Raji (cell line): ENCODE measurements at regions not wholly inside any gene's neighbourhood (a gene's known extent, or its start where the extent isn't known, plus 50 kb on each side); places are given as distances from the start of the nearest gene placed in this dataset.

Experiments
- POLR2A ChIP-seq: IDR thresholded peaks from 2 replicates; pipeline ENCODE4 v1.6.1; 2011; ENCODE audit warnings: low read depth, low read length, control low read depth; ENCODE audit not compliant: insufficient read depth

DNA sequence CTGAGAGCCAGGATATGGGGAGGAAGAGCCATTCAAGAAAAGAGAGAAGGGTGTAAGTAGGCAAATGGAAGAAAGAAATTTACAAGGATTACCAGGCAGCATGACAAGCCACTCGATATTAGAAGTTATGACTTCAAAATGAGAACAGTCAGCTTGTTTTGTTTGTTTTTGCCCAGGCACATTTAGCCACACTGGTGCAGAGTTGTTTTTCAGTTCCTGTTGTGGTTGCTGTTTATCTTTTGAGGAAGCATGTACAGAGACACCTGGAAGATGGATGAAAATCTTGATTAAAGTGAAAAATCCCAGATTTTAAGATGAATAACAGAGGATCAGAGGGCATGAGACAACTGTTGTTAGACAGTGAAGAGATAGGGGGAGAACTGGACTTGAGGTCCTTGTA is 199.1 kb downstream of the MTRR start:
- no peak for TF ChIP-seq POLR2A

DNA sequence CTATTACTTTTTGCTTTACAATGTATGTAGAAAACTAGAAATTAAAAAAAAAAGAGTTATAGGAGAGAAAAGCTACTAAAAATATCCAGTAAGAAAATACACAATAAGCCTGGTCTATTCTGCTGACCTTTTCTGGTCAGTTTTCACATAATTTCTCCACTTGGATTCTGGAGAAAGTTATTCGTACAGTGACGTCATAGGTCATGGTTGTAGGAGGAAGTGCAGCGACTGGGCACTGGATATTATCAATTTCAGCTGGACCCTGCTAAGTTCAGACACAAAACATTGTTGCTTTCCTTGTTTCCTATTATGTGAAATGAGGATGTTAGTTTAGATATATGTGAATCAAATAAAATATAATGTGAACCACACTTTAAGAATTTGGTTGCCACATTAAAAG is 201.2 kb downstream of the MTRR start:
- no peak for TF ChIP-seq POLR2A

DNA sequence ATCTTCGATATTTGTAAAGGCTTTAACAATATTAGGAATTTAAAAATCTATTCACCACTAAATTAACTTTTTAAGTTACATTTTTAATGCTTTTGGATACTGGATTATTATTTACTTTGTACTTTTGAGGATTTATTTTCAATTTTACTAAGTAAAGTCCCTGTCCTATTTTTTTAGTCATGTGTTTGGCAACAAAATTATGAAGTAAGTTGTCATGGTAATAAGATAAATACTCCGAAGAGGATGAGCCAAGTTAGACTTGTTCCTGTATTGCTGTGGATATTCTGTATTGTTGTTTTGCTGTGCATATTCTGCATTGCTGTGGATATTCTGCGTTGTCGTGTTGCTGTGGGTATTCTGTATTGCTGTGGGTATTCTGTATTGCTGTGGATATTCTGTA is 210.1 kb downstream of the MTRR start:
- no peak for TF ChIP-seq POLR2A

- no peak for TF ChIP-seq POLR2A
Observed at GRCh38 chr5:8081179-8081578, 212.2 kb downstream of the MTRR start.

GRCh38 chr5:8093669-8094068 is 224.7 kb downstream of the MTRR start:
- no peak for TF ChIP-seq POLR2A

DNA sequence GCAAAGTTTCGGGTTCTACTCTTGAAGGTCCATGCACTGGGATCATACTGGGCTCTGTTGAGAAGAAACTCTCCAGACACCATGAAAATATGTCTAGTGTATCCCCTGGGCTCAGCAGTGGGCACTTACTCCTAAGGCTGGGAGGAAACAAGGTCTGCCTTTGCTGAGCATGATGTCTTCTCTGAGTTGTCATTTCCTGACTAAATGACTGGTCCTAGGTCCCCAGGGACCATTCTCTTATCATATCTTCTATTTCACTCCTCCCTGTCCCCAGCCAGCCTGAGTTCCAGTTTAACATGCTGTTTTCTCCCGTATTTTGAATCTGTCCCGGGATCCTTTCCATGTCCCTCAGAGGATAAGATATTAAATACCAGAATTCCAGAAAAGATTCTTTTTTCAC is 225.4 kb downstream of the MTRR start:
- TF ChIP-seq POLR2A, result no peak

- no peak for TF ChIP-seq POLR2A
Observed at GRCh38 chr5:8097146-8097545, 228.2 kb downstream of the MTRR start.

- no peak for TF ChIP-seq POLR2A
Observed at GRCh38 chr5:8098081-8098480, 229.1 kb downstream of the MTRR start.

GRCh38 chr5:8102714-8103113 is 233.8 kb downstream of the MTRR start:
- no peak for TF ChIP-seq POLR2A

GRCh38 chr5:8114597-8115266 is 245.8 kb downstream of the MTRR start:
- no peak for TF ChIP-seq POLR2A

DNA sequence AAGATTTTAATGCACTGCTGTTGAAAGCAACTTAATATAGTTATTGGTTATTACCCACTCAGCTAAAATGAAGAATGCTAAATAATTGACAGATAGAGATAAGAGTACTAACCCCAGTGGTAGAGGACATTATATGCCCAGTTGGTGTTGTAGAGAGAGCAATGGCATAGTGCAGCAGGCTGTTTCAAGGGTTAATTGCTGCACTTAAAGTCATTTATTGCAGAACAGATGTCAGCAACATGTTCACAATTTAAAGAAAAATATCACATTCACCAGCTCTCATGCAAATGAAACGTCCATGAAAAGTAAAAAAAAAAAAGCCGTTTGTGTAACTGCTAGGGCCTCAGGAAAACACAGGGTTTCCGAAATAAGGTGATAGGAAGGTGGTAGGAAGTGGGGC is 254.6 kb downstream of the MTRR start:
- TF ChIP-seq POLR2A, result no peak

DNA sequence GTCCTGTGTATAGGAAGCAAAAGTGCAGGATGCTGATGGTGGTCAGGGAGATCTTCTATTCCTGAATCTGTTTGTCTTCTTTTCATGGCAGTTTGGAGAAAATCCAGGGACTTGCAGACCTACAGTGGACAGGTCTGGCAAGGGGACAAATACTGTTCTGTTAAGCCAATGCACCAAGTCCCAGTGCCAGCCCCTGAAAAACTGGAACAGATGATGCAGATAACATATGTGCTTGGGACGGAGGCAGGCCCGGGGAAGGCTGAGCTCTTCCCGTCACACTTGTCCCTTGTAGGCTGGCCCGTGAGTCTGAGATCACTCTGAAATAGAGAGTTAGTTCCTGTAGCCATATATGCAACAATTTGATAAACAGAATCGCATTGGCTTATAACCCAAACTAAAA is 265.7 kb downstream of the MTRR start:
- TF ChIP-seq POLR2A, result no peak

GRCh38 chr5:8135742-8136141 is 266.8 kb downstream of the MTRR start:
- no peak for TF ChIP-seq POLR2A

GRCh38 chr5:8136271-8136670 is 267.3 kb downstream of the MTRR start:
- TF ChIP-seq POLR2A, result no peak

DNA sequence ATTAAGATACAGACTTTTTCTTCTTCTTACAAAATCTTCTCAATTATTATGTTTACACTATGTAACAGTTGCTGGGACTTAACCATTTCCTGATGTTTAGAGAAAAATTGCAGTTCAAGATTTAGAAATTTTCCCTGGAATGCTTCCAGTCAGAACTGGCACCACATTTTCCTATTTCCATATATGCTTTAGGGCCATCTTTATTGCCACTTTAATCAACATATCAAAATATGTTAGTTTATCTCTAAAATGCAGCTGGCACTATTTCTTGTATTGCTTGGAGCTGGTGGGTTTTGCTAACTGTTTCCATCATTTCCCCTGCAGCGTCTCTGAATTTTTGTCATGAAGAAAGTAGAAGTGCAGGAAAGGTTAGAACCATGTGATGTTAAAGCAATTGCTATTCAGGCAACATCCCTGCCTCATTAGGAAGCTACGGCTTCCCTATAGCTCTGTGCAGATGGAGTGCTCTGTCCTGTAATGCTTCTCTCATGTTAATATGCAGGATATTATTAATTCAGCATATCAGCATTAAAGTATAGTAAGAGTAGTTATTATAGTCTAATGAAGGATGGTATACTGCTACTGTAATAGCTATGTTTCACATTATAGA is 269.1 kb downstream of the MTRR start:
- no peak for TF ChIP-seq POLR2A

DNA sequence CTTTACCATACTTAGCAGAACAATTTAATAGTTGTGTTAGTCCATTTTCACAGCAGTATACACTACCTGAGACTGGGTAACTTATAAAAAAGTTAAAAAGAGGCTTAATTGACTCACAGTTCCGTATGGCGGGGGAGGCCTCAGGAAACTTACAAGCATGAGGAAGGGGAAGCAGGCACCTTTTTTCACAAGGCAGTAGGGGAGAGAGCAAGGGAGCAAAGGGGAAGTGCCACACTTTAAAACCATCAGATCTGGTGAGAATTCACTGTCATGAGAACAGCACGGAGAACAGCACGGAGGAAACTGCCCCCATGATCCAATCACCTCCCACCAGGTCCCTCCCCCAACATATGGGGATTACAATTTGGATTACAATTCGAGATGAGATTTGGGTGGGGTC is 269.9 kb downstream of the MTRR start:
- no peak for TF ChIP-seq POLR2A

DNA sequence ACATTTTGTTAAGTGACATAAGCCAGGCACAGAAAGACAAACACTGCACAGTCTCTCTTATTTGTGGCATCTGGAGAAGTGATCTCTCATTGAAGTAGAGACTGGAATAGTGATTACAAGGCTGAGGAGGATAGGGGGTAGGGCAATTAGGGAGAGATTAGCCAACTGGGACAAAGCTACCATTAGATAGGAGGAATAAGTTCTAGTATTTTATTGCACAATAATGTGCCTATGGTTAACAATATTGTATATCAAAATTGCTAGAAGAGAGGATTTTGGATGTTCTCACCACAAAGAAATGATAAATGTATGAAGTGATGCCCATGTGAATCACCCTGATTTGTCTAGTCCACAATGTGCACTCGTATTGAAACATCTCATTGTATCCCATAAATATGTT is 281.8 kb downstream of the MTRR start:
- TF ChIP-seq POLR2A, result no peak

- no peak for TF ChIP-seq POLR2A
Observed at GRCh38 chr5:8156706-8157105, 287.8 kb downstream of the MTRR start.

GRCh38 chr5:8157320-8157822 is 288.4 kb downstream of the MTRR start:
- no peak for TF ChIP-seq POLR2A
